Parathyroid adenoma (tissue), 2 donors: ENCODE measurements at regions not wholly inside any gene's neighbourhood (a gene's known extent, or its start where the extent isn't known, plus 50 kb on each side); places are given as distances from the start of the nearest gene placed in this dataset.
"Not testable (repeated sequence)": the region's sequence is repeated elsewhere in the genome, so short reads cannot be mapped to it uniquely, and the experiment has no call there.

Source experiments
- H2AFZ ChIP-seq: fragments of 300-600 bp; sonication (generic); one replicate; pipeline ENCODE4 v1.7.0; 2017; ENCODE audit warnings: antibody characterized with exemption, mild to moderate bottlenecking
- H3K27ac ChIP-seq: fragments of 300-600 bp; sonication (generic); one replicate; pipeline ENCODE4 v1.7.0; 2017
- H3K27me3 ChIP-seq: fragments of 300-600 bp; sonication (generic); one replicate; pipeline ENCODE4 v1.7.0; 2017; ENCODE audit warnings: low read length; ENCODE audit not compliant: control insufficient read depth, insufficient read depth
- H3K36me3 ChIP-seq: fragments of 300-600 bp; sonication (generic); one replicate; pipeline ENCODE4 v1.7.0; 2017; ENCODE audit warnings: low read length; ENCODE audit not compliant: control insufficient read depth, insufficient read depth
- H3K4me1 ChIP-seq: fragments of 300-600 bp; sonication (generic); one replicate; pipeline ENCODE4 v1.7.0; 2017; ENCODE audit warnings: control low read depth
- H3K4me2 ChIP-seq: fragments of 300-600 bp; sonication (generic); one replicate; pipeline ENCODE4 v1.7.0; 2017; ENCODE audit warnings: low read length
- H3K4me3 ChIP-seq: fragments of 300-600 bp; sonication (generic); one replicate; pipeline ENCODE4 v1.7.0; 2017; ENCODE audit warnings: low read depth, low read length
- H3K79me2 ChIP-seq: fragments of 300-600 bp; sonication (generic); one replicate; pipeline ENCODE4 v1.7.0; 2017; ENCODE audit warnings: control low read depth
- H3K9ac ChIP-seq: fragments of 300-600 bp; sonication (generic); one replicate; pipeline ENCODE4 v1.7.0; 2017; ENCODE audit warnings: mild to moderate bottlenecking
- H3K9me3 ChIP-seq: fragments of 300-600 bp; sonication (generic); one replicate; pipeline ENCODE4 v1.7.0; 2017; ENCODE audit warnings: low read length; ENCODE audit not compliant: control insufficient read depth
- CTCF ChIP-seq: fragments of 300-600 bp; sonication (generic); IDR thresholded peaks from one replicate; pipeline ENCODE4 v1.7.0; 2017; ENCODE audit warnings: antibody characterized with exemption, mild to moderate bottlenecking
- donor health status: primary hyperparathyroidism.

GRCh38 chr1:194774535-194774934, 1588.1 kb upstream of the B3GALT2 start:
- Histone ChIP-seq H3K27me3 (no peaks in the 10 kb centered on the region), H3K36me3 (no peaks in the 10 kb centered on the region), H3K27ac (no peak overlapping the region), H2AFZ (no peak overlapping the region), H3K4me3 (no peak overlapping the region), H3K4me2 (no peak overlapping the region), H3K4me1 (no peaks in the 10 kb centered on the region), H3K9ac (no peak overlapping the region), H3K9me3 (no peaks in the 10 kb centered on the region), H3K79me2 (no peaks in the 10 kb centered on the region)
- TF ChIP-seq CTCF, result no peak

- no peaks in the 10 kb centered on the region for H3K79me2 ChIP-seq
- H3K4me2 ChIP-seq, result no peak overlapping the region
- no peaks in the 10 kb centered on the region for H3K27me3 ChIP-seq
- no peak overlapping the region for H3K4me3 ChIP-seq
- TF ChIP-seq CTCF, result no peak
- H2AFZ ChIP-seq, result no peak overlapping the region
- no peaks in the 10 kb centered on the region for H3K36me3 ChIP-seq
- H3K9ac ChIP-seq, result no peak overlapping the region
- H3K27ac ChIP-seq, result no peak overlapping the region
- no peaks in the 10 kb centered on the region for H3K9me3 ChIP-seq
- no peaks in the 10 kb centered on the region for H3K4me1 ChIP-seq
These were observed 1569.0 kb upstream of the B3GALT2 start for GRCh38 chr1:194755241-194755994.

GRCh38 chr1:194738843-194739242, 1552.4 kb upstream of the B3GALT2 start:
- H3K36me3 ChIP-seq, H3K27me3 ChIP-seq, H3K4me2 ChIP-seq, H3K9ac ChIP-seq, H3K4me3 ChIP-seq, H3K27ac ChIP-seq, H3K79me2 ChIP-seq, H2AFZ ChIP-seq, H3K9me3 ChIP-seq, H3K4me1 ChIP-seq: not testable (repeated sequence)

- no peak overlapping the region for H3K4me3 ChIP-seq
- H3K27me3 ChIP-seq, result no peaks in the 10 kb centered on the region
- H3K4me2 ChIP-seq, result no peak overlapping the region
- H3K4me1 ChIP-seq, result no peaks in the 10 kb centered on the region
- no peaks in the 10 kb centered on the region for H3K79me2 ChIP-seq
- H3K9me3 ChIP-seq, result no peaks in the 10 kb centered on the region
- no peak overlapping the region for H3K27ac ChIP-seq
- no peak overlapping the region for H3K9ac ChIP-seq
- no peak for TF ChIP-seq CTCF
- H2AFZ ChIP-seq, result no peak overlapping the region
- no peaks in the 10 kb centered on the region for H3K36me3 ChIP-seq
These were observed 1548.6 kb upstream of the B3GALT2 start for GRCh38 chr1:194734970-194735369.

GRCh38 chr1:194731025-194731424, 1544.6 kb upstream of the B3GALT2 start:
- H3K27ac ChIP-seq, result no peak overlapping the region
- H3K4me1 ChIP-seq, result no peaks in the 10 kb centered on the region
- H3K4me2 ChIP-seq, result no peak overlapping the region
- no peak overlapping the region for H3K4me3 ChIP-seq
- H3K9me3 ChIP-seq, result no peaks in the 10 kb centered on the region
- H3K9ac ChIP-seq, result no peak overlapping the region
- TF ChIP-seq CTCF, result no peak
- no peaks in the 10 kb centered on the region for H3K27me3 ChIP-seq
- no peaks in the 10 kb centered on the region for H3K79me2 ChIP-seq
- no peaks in the 10 kb centered on the region for H3K36me3 ChIP-seq
- H2AFZ ChIP-seq, result no peak overlapping the region
